ENCODE measurements at regions not wholly inside any gene's neighbourhood (a gene's known extent, or its start where the extent isn't known, plus 50 kb on each side); places are given as distances from the start of the nearest gene placed in this dataset.

DNA sequence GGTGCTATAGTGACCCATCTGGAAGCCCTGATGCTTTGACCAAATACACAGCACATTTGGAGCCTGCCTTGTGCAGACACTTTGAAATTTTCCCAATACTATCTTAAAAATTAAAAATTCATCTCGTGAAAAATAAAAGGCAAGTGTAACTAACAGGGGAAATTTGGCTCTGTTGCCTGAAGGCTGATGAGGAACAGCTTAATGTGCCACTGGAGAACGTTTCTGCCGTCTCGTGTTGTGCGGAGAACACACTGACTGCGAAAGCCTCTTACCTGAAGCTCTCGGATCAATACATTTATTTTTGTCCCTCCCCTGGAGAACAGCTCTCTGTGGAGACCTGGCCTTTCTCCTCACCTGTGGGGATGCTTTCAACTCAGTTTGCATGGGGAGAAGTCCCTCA, 77.2 kb upstream of the CHST15 start:
- TF ChIP-seq, protein P1, sequence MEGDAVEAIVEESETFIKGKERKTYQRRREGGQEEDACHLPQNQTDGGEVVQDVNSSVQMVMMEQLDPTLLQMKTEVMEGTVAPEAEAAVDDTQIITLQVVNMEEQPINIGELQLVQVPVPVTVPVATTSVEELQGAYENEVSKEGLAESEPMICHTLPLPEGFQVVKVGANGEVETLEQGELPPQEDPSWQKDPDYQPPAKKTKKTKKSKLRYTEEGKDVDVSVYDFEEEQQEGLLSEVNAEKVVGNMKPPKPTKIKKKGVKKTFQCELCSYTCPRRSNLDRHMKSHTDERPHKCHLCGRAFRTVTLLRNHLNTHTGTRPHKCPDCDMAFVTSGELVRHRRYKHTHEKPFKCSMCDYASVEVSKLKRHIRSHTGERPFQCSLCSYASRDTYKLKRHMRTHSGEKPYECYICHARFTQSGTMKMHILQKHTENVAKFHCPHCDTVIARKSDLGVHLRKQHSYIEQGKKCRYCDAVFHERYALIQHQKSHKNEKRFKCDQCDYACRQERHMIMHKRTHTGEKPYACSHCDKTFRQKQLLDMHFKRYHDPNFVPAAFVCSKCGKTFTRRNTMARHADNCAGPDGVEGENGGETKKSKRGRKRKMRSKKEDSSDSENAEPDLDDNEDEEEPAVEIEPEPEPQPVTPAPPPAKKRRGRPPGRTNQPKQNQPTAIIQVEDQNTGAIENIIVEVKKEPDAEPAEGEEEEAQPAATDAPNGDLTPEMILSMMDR (tag by site-specific recombination; IDR thresholded peaks at IDR 0.05), result no peak
- TF ChIP-seq KLF16 (tag by site-specific recombination; IDR thresholded peaks at IDR 0.05), result no peak
- no peak for TF ChIP-seq SCRT1 (tag by site-specific recombination; IDR thresholded peaks at IDR 0.05; ENCODE audit: borderline replicate concordance)
- no peak for TF ChIP-seq FEZF1 (tag by site-specific recombination; IDR thresholded peaks at IDR 0.05)
- TF ChIP-seq EGR2 (tag by site-specific recombination; IDR thresholded peaks at IDR 0.05; ENCODE audit: low read depth), result no peak
- no peak for TF ChIP-seq ZNF677 (tag by site-specific recombination; IDR thresholded peaks at IDR 0.05)
- no peak for TF ChIP-seq ZNF571 (tag by site-specific recombination; IDR thresholded peaks at IDR 0.05)
- no peak for TF ChIP-seq TCF7L2 (IDR thresholded peaks at IDR 0.05; ENCODE audit: borderline replicate concordance, low read depth, low read length)
- TF ChIP-seq ATF2 (tag by site-specific recombination; IDR thresholded peaks at IDR 0.05; ENCODE audit: low read depth), result no peak

All from HEK293 (cell line).